ENCODE measurements at regions not wholly inside any gene's neighbourhood (a gene's known extent, or its start where the extent isn't known, plus 50 kb on each side); places are given as distances from the start of the nearest gene placed in this dataset.

DNA sequence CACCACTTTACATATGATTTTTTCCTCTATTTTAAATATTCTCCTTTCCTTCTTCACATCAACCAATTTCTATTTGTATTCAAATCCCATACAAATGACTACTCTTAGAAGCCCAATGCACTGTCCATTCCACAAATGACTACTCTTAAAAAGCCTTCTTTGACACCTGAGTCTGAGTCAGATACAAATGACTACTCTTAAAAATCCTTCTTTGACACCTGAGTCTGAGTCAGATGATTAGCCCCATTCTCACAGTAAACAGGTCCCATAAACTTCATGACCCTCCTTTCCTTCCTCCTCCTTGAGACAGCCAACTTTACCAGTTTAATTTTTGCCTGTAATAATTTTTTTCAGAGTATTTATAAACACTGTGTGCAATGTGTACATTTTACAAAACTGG is 231.3 kb upstream of the USP25 start:
- no peaks in the 10 kb centered on the region for H3K4me1 ChIP-seq
- H3K27me3 ChIP-seq = no peaks in the 10 kb centered on the region
- ATAC-seq (ENCODE audit: low FRiP score in 2 of 2) (no peak), DNase-seq (no peak)
- H3K36me3 ChIP-seq = no peaks in the 10 kb centered on the region
- no peaks in the 10 kb centered on the region for H3K9me3 ChIP-seq
- TF ChIP-seq CTCF (IDR thresholded peaks at IDR 0.05) (no peak), POLR2A (IDR thresholded peaks at IDR 0.05) (no peak), POLR2AphosphoS5 (IDR thresholded peaks at IDR 0.05) (no peak), EP300 (IDR thresholded peaks at IDR 0.05) (no peak)
- H3K4me3 ChIP-seq = no peak overlapping the region
- H3K27ac ChIP-seq = no peak overlapping the region

GRCh38 chr21:15506086-15506485 is 223.7 kb upstream of the USP25 start:
- DNase-seq = no peak
- TF ChIP-seq POLR2AphosphoS5 (IDR thresholded peaks at IDR 0.05) (no peak), CTCF (IDR thresholded peaks at IDR 0.05) (no peak), POLR2A (IDR thresholded peaks at IDR 0.05) (no peak), EP300 (IDR thresholded peaks at IDR 0.05) (no peak)
- no peaks in the 10 kb centered on the region for H3K9me3 ChIP-seq
- 82 to 86% methylated on average over 1 of the region's 1 CpG for WGBS, 2 donors
- H3K27me3 ChIP-seq = no peaks in the 10 kb centered on the region
- no peaks in the 10 kb centered on the region for H3K36me3 ChIP-seq
- H3K27ac ChIP-seq = no peak overlapping the region
- ATAC-seq (ENCODE audit: low FRiP score in 2 of 2) = no peak
- H3K4me1 ChIP-seq = no peaks in the 10 kb centered on the region
- H3K4me3 ChIP-seq = no peak overlapping the region

DNA sequence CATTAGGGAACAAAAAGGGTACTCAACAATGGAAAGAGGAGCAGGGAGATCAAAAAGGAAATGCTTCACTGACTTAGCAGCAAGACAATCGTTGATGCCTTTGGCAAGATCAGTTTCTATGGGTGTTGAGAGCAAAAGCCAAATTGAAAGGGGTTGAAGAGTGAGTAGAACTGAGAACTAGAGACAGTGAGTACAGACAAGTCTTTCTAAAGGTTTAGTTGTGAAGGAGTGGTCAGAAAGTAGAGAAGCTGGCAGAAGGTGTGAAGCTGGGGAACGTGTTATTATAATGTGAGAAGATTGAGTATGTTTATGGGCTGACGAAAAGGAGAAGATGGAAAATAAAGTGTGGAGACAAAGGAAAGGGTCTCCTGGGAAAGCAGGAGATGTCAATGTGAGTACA is 221.2 kb upstream of the USP25 start:
- Histone ChIP-seq H3K36me3 (no peaks in the 10 kb centered on the region), H3K27ac (no peak overlapping the region), H3K4me3 (no peak overlapping the region), H3K4me1 (no peaks in the 10 kb centered on the region), H3K9me3 (no peaks in the 10 kb centered on the region), H3K27me3 (no peaks in the 10 kb centered on the region)
- WGBS, 2 donors = 72 to 74% methylated on average over 3 of the region's 3 CpGs
- TF ChIP-seq EP300 (IDR thresholded peaks at IDR 0.05) (no peak), POLR2A (IDR thresholded peaks at IDR 0.05) (no peak), CTCF (IDR thresholded peaks at IDR 0.05) (no peak), POLR2AphosphoS5 (IDR thresholded peaks at IDR 0.05) (no peak)
- ATAC-seq (ENCODE audit: low FRiP score in 2 of 2) (no peak), DNase-seq (no peak)

GRCh38 chr21:15514073-15514946 is 215.5 kb upstream of the USP25 start:
- peaks cover 0 to 3% (median 0%) of the 10 kb centered on the region in 4 donors for H3K4me1 ChIP-seq
- no peaks in the 10 kb centered on the region for H3K9me3 ChIP-seq
- H3K27me3 ChIP-seq = no peaks in the 10 kb centered on the region
- no peak for DNase-seq
- WGBS, 2 donors = 58 to 60% methylated on average over 8 of the region's 8 CpGs
- no peak overlapping the region for H3K27ac ChIP-seq
- H3K4me3 ChIP-seq = no peak overlapping the region
- TF ChIP-seq CTCF (IDR thresholded peaks at IDR 0.05) (no peak), EP300 (IDR thresholded peaks at IDR 0.05) (no peak), POLR2A (IDR thresholded peaks at IDR 0.05) (no peak), POLR2AphosphoS5 (IDR thresholded peaks at IDR 0.05) (no peak)
- ATAC-seq (ENCODE audit: low FRiP score in 2 of 2) = peak in 1 of 2 donors; percentile 44
- no peaks in the 10 kb centered on the region for H3K36me3 ChIP-seq

- Histone ChIP-seq H3K4me3 (no peak overlapping the region), H3K36me3 (no peaks in the 10 kb centered on the region), H3K27ac (no peak overlapping the region), H3K4me1 (peaks cover 0 to 3% (median 0%) of the 10 kb centered on the region in 4 donors), H3K27me3 (no peaks in the 10 kb centered on the region), H3K9me3 (no peaks in the 10 kb centered on the region)
- 71 to 79% methylated on average over 2 of the region's 2 CpGs for WGBS, 2 donors
- TF ChIP-seq CTCF (IDR thresholded peaks at IDR 0.05) (no peak), POLR2AphosphoS5 (IDR thresholded peaks at IDR 0.05) (no peak), EP300 (IDR thresholded peaks at IDR 0.05) (no peak), POLR2A (IDR thresholded peaks at IDR 0.05) (no peak)
- ATAC-seq (ENCODE audit: low FRiP score in 2 of 2) (no peak), DNase-seq (no peak)
These were observed 213.9 kb upstream of the USP25 start for GRCh38 chr21:15515908-15516307.
